ENCODE measurements at regions not wholly inside any gene's neighbourhood (a gene's known extent, or its start where the extent isn't known, plus 50 kb on each side); places are given as distances from the start of the nearest gene placed in this dataset.

DNA sequence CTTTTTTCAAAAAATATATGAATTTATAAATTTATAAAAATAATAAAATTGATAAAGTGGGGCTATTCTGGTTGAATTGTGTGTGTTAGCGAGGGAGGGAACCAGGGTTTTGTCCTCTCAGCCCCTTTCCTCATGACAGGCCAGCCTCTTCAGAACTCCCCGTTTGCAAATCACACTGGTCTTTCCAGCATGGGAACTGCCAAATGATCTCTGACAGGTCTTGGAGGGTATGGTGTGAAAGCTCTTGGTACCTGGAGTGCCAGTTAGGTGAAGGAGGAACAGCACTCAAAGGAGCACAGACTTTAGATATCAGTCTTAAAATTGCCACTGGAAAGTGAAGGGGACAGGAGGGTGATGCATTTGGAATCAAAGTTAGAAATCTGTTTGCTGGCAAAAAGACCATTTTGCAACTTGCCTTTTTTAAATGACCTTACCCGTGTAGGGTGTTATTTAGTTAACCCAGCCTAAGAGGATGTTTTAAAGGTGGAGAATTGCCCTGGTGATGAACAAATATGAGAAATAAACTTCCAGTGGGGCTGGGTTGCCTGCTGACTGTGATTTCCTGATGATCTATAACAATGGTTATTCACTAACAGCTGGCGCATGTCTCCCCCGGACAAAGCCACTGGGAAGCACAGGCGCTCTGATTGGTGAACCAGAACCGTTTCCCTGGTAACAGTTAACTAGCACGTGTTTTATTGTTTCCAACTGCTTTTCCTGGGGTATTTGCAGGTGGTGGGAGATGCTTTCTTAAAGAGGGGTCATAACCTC is 85.3 kb upstream of the EFEMP1 start:
- TF ChIP-seq, protein P1, sequence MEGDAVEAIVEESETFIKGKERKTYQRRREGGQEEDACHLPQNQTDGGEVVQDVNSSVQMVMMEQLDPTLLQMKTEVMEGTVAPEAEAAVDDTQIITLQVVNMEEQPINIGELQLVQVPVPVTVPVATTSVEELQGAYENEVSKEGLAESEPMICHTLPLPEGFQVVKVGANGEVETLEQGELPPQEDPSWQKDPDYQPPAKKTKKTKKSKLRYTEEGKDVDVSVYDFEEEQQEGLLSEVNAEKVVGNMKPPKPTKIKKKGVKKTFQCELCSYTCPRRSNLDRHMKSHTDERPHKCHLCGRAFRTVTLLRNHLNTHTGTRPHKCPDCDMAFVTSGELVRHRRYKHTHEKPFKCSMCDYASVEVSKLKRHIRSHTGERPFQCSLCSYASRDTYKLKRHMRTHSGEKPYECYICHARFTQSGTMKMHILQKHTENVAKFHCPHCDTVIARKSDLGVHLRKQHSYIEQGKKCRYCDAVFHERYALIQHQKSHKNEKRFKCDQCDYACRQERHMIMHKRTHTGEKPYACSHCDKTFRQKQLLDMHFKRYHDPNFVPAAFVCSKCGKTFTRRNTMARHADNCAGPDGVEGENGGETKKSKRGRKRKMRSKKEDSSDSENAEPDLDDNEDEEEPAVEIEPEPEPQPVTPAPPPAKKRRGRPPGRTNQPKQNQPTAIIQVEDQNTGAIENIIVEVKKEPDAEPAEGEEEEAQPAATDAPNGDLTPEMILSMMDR (IDR thresholded peaks at IDR 0.05), result no peak
- TF ChIP-seq EP300 (IDR thresholded peaks at IDR 0.05), result no peak
- no peak for TF ChIP-seq POLR2A (IDR thresholded peaks at IDR 0.05)
